ENCODE measurements at regions not wholly inside any gene's neighbourhood (a gene's known extent, or its start where the extent isn't known, plus 50 kb on each side); places are given as distances from the start of the nearest gene placed in this dataset.

DNA sequence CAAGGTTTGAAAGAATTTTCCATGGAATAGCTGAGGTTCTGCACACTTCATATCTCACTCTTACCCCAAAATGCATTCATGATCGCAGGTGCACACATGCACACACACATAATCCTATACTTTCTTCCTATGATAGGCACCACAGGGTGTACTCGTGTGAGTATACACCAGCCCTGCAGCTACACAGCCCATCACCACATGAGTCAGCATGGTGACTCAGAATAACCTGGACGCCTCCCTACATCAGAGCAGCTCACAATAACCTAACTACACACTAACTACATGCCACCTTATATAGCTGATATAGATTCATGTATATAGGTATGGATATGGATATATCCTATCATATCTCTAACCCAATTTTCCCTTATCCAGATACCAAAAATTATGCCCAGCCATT, 850.2 kb upstream of the TMEM132C start:
- Histone ChIP-seq H3K4me3 (ENCODE audit: insufficient read depth, low read length, poor library complexity, severe bottlenecking) (no peak overlapping the region), H4K20me1 (ENCODE audit: low read depth, low read length) (no peaks in the 10 kb centered on the region), H3K4me2 (ENCODE audit: low read depth, low read length, poor library complexity, severe bottlenecking) (no peak overlapping the region), H2AFZ (ENCODE audit: low read depth, low read length, severe bottlenecking) (no peak overlapping the region), H3K9me3 (ENCODE audit: insufficient read depth, low read length) (no peaks in the 10 kb centered on the region), H3K36me3 (ENCODE audit: low read length) (no peaks in the 10 kb centered on the region), H3K27me3 (ENCODE audit: low read length) (no peaks in the 10 kb centered on the region), H3F3A (ENCODE audit: insufficient read depth) (no peaks in the 10 kb centered on the region), H3K27ac (ENCODE audit: low read depth, low read length) (no peak overlapping the region), H3K79me2 (ENCODE audit: insufficient read depth, low read length) (no peaks in the 10 kb centered on the region), H3K9me2 (replicated peaks; ENCODE audit: insufficient read depth, low read length) (no peaks in the 10 kb centered on the region), H3K9ac (ENCODE audit: low read length) (no peak overlapping the region)
- TF ChIP-seq, protein P1, sequence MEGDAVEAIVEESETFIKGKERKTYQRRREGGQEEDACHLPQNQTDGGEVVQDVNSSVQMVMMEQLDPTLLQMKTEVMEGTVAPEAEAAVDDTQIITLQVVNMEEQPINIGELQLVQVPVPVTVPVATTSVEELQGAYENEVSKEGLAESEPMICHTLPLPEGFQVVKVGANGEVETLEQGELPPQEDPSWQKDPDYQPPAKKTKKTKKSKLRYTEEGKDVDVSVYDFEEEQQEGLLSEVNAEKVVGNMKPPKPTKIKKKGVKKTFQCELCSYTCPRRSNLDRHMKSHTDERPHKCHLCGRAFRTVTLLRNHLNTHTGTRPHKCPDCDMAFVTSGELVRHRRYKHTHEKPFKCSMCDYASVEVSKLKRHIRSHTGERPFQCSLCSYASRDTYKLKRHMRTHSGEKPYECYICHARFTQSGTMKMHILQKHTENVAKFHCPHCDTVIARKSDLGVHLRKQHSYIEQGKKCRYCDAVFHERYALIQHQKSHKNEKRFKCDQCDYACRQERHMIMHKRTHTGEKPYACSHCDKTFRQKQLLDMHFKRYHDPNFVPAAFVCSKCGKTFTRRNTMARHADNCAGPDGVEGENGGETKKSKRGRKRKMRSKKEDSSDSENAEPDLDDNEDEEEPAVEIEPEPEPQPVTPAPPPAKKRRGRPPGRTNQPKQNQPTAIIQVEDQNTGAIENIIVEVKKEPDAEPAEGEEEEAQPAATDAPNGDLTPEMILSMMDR (IDR thresholded peaks at IDR 0.05; ENCODE audit: insufficient read depth, low read length, poor library complexity, severe bottlenecking), result no peak
- TF ChIP-seq EZH2phosphoT487 (conservative IDR thresholded peaks at IDR 0.05; ENCODE audit: low read length), result no peak

DNA sequence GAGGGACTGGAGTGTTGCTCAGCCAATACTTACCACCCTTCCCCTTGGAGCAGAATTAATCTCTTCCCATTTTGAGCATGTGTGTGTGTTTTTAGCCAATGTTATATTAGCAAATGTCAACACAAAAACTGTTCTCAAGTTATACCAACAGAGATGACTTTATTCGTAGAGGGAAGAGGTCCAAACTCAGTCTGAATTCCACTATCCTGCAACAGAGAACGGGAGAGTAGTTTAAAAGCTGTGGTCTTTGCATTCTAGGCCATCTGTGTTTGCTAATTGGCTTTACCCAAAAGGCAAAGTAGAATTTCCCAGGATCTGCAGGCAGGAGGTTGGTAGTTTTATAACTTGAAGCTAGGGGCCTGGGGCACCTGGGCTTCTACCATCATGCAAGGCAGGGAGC, 847.9 kb upstream of the TMEM132C start:
- no peak overlapping the region for H2AFZ ChIP-seq (ENCODE audit: low read depth, low read length, severe bottlenecking)
- no peaks in the 10 kb centered on the region for H3K36me3 ChIP-seq (ENCODE audit: low read length)

DNA sequence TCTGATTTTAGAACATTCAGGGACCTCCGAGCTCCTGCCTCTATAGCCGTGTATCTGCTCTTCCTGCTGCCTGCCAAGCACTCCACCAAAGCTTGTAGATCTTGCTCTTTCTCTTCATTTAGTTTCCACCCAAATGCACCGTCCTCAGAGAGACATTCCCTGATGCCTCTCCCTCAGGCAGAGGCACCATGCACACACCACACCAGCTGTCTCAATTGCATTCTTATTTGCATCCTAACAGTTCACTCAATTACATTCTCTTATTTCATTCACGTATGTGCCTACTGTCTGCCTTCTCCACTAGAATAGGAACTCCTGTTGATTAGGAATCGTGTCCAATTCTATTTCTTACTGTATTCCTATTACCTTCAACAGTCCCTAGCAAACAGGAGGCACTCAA, 845.4 kb upstream of the TMEM132C start:
- H3K9me3 ChIP-seq (ENCODE audit: insufficient read depth, low read length), result no peaks in the 10 kb centered on the region

More for the DNA sequence above, 847.9 kb upstream of the TMEM132C start:
- no peaks in the 10 kb centered on the region for H3F3A ChIP-seq (ENCODE audit: insufficient read depth)
- no peak overlapping the region for H3K27ac ChIP-seq (ENCODE audit: low read depth, low read length)
- TF ChIP-seq EZH2phosphoT487 (conservative IDR thresholded peaks at IDR 0.05; ENCODE audit: low read length), result no peak
- TF ChIP-seq, protein P1 (IDR thresholded peaks at IDR 0.05; ENCODE audit: insufficient read depth, low read length, poor library complexity, severe bottlenecking), result no peak
- no peaks in the 10 kb centered on the region for H3K27me3 ChIP-seq (ENCODE audit: low read length)
- H3K9ac ChIP-seq (ENCODE audit: low read length), result no peak overlapping the region
- no peaks in the 10 kb centered on the region for H4K20me1 ChIP-seq (ENCODE audit: low read depth, low read length)
- H3K9me3 ChIP-seq (ENCODE audit: insufficient read depth, low read length), result no peaks in the 10 kb centered on the region
- no peak overlapping the region for H3K4me3 ChIP-seq (ENCODE audit: insufficient read depth, low read length, poor library complexity, severe bottlenecking)
- H3K79me2 ChIP-seq (ENCODE audit: insufficient read depth, low read length), result no peaks in the 10 kb centered on the region
- H3K9me2 ChIP-seq (replicated peaks; ENCODE audit: insufficient read depth, low read length), result no peaks in the 10 kb centered on the region
- H3K4me2 ChIP-seq (ENCODE audit: low read depth, low read length, poor library complexity, severe bottlenecking), result no peak overlapping the region

More for the DNA sequence above, 845.4 kb upstream of the TMEM132C start:
- H4K20me1 ChIP-seq (ENCODE audit: low read depth, low read length), result no peaks in the 10 kb centered on the region
- H3K27ac ChIP-seq (ENCODE audit: low read depth, low read length), result no peak overlapping the region
- no peaks in the 10 kb centered on the region for H3F3A ChIP-seq (ENCODE audit: insufficient read depth)
- no peak overlapping the region for H3K9ac ChIP-seq (ENCODE audit: low read length)
- TF ChIP-seq, protein P1 (IDR thresholded peaks at IDR 0.05; ENCODE audit: insufficient read depth, low read length, poor library complexity, severe bottlenecking), result no peak
- TF ChIP-seq EZH2phosphoT487 (conservative IDR thresholded peaks at IDR 0.05; ENCODE audit: low read length), result no peak
- H2AFZ ChIP-seq (ENCODE audit: low read depth, low read length, severe bottlenecking), result no peak overlapping the region
- no peak overlapping the region for H3K4me2 ChIP-seq (ENCODE audit: low read depth, low read length, poor library complexity, severe bottlenecking)
- H3K79me2 ChIP-seq (ENCODE audit: insufficient read depth, low read length), result no peaks in the 10 kb centered on the region
- no peaks in the 10 kb centered on the region for H3K9me2 ChIP-seq (replicated peaks; ENCODE audit: insufficient read depth, low read length)
- H3K36me3 ChIP-seq (ENCODE audit: low read length), result no peaks in the 10 kb centered on the region
- no peak overlapping the region for H3K4me3 ChIP-seq (ENCODE audit: insufficient read depth, low read length, poor library complexity, severe bottlenecking)
- H3K27me3 ChIP-seq (ENCODE audit: low read length), result no peaks in the 10 kb centered on the region
